ENCODE measurements at regions not wholly inside any gene's neighbourhood (a gene's known extent, or its start where the extent isn't known, plus 50 kb on each side); places are given as distances from the start of the nearest gene placed in this dataset.
"Not testable (repeated sequence)": the region's sequence is repeated elsewhere in the genome, so short reads cannot be mapped to it uniquely, and the experiment has no call there.

DNA sequence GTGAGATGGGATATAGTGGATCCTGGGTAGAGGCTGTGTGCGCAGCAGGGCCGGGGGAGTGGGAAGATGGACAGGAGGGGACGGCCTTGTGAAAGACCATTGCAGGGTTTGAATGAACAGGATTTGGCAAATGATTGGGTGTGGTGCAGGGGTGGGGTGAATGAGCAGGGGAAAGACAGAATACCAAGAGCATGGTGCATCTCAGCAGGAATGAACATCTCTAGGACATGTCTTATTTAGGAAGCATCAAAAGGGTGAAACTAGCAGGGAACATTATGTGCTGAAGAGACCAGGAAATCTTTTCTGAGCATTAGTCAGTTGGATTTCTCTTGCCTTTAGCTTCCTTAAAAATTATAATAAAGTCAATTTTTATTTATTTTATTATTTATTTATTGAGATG lies 60.6 kb upstream of the SLC2A1 start:
- ChIA-PET POLR2A (ENCODE audit: low non-redundant PET) (no interaction called here), CTCF (no interaction called here)
- intact Hi-C loops (cut with micrococcal nuclease; ENCODE audit: unreplicated experiment): no loop called here
- Histone ChIP-seq H3K4me1 (ENCODE audit: insufficient read depth, low read length, poor library complexity, severe bottlenecking) (no peaks in the 10 kb centered on the region), H3K27ac (ENCODE audit: low read depth, low read length, poor library complexity, severe bottlenecking) (no peak overlapping the region), H3K27me3 (replicated peaks; ENCODE audit: insufficient read depth, low read depth, low read length, poor library complexity) (no peaks in the 10 kb centered on the region), H3K9me3 (ENCODE audit: low read depth, low read length, poor library complexity, severe bottlenecking) (no peaks in the 10 kb centered on the region), H3K4me3 (ENCODE audit: low read depth, low read length, poor library complexity, severe bottlenecking) (no peak overlapping the region), H3K36me3 (ENCODE audit: insufficient read depth, low read length, poor library complexity, severe bottlenecking) (no peaks in the 10 kb centered on the region)
- no TSS peak for BruUV-seq (replicated peaks)
- no peak for DNase-seq (ENCODE audit: low spot score)
- no peak for TF ChIP-seq EZH2 (IDR thresholded peaks at IDR 0.05; ENCODE audit: borderline replicate concordance, low read depth, low read length, poor library complexity, severe bottlenecking)
- TF ChIP-seq, protein P1, sequence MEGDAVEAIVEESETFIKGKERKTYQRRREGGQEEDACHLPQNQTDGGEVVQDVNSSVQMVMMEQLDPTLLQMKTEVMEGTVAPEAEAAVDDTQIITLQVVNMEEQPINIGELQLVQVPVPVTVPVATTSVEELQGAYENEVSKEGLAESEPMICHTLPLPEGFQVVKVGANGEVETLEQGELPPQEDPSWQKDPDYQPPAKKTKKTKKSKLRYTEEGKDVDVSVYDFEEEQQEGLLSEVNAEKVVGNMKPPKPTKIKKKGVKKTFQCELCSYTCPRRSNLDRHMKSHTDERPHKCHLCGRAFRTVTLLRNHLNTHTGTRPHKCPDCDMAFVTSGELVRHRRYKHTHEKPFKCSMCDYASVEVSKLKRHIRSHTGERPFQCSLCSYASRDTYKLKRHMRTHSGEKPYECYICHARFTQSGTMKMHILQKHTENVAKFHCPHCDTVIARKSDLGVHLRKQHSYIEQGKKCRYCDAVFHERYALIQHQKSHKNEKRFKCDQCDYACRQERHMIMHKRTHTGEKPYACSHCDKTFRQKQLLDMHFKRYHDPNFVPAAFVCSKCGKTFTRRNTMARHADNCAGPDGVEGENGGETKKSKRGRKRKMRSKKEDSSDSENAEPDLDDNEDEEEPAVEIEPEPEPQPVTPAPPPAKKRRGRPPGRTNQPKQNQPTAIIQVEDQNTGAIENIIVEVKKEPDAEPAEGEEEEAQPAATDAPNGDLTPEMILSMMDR (conservative IDR thresholded peaks at IDR 0.05; ENCODE audit: low read depth, low read length): no peak

DNA sequence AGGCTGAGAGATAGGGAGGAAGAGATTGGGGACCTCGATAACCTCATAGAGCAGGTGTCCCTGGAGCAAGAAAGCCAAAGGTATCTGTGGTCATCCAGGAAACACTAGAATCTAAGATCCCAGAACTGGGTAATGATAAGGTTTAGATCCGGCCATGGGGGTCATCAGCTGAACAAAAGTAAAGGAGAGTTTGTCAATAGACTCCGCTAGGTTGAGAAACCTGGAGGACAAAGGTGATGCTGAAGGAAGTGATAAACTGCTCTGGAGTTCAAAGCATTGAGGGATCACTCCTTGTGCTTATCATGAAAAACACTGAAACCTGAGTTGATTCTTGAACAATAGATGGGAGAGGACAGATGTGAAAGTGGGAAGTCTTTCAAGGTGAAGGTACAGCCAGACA lies 59.5 kb upstream of the SLC2A1 start:
- no peaks in the 10 kb centered on the region for H3K4me1 ChIP-seq (ENCODE audit: insufficient read depth, low read length, poor library complexity, severe bottlenecking)
- no peaks in the 10 kb centered on the region for H3K27me3 ChIP-seq (replicated peaks; ENCODE audit: insufficient read depth, low read depth, low read length, poor library complexity)
- H3K27ac ChIP-seq (ENCODE audit: low read depth, low read length, poor library complexity, severe bottlenecking): no peak overlapping the region
- BruUV-seq (replicated peaks): no TSS peak
- H3K9me3 ChIP-seq (ENCODE audit: low read depth, low read length, poor library complexity, severe bottlenecking): no peaks in the 10 kb centered on the region
- H3K36me3 ChIP-seq (ENCODE audit: insufficient read depth, low read length, poor library complexity, severe bottlenecking): no peaks in the 10 kb centered on the region
- no peak for DNase-seq (ENCODE audit: low spot score)
- TF ChIP-seq EZH2 (IDR thresholded peaks at IDR 0.05; ENCODE audit: borderline replicate concordance, low read depth, low read length, poor library complexity, severe bottlenecking): no peak
- TF ChIP-seq, protein P1 (conservative IDR thresholded peaks at IDR 0.05; ENCODE audit: low read depth, low read length): no peak
- CTCF ChIA-PET: no interaction called here
- intact Hi-C loops (cut with micrococcal nuclease; ENCODE audit: unreplicated experiment): no loop called here
- POLR2A ChIA-PET (ENCODE audit: low non-redundant PET): no interaction called here
- H3K4me3 ChIP-seq (ENCODE audit: low read depth, low read length, poor library complexity, severe bottlenecking): no peak overlapping the region

DNA sequence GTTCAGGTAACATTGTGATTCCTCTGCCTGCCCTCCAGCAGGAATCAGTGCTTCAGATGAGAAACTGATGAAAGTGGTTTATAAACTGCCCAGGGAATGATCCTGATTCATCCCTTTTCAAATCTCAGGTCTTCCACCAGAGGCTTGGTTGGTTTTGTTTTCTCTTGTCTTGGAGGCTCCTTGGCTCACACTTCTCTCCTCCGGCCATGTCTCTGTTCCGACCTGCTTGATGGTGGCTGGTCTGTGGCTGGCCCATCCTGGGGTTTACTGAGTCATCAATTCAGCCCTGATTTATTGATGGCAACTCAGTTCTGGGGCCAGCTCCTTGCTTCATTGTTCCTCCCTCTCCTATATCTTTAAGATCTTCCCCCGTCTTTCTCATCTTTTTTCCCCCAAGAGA lies 56.6 kb upstream of the SLC2A1 start:
- ChIA-PET CTCF (no interaction called here), POLR2A (ENCODE audit: low non-redundant PET) (no interaction called here)

DNA sequence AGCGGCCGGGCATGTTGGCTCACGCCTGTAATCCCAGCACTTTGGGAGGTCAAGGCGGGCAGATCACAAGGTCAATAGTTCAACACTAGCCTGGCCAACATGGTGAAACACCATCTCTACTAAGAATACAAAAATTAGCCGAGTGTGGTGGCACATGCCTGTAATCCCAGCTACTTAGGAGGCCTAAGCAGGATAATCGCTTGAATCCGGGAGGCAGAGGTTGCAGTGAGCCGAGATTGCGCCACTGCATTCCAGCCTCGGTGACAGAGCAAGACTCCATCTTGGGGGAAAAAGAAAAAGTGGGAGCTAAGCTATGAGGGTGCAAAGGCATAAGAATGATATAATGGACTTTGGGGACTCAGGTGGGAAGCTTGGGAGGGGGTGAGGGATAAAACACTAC lies 55.9 kb upstream of the SLC2A1 start:
- POLR2A ChIA-PET (ENCODE audit: low non-redundant PET); intact Hi-C loops (cut with micrococcal nuclease; ENCODE audit: unreplicated experiment); H3K4me3 ChIP-seq (ENCODE audit: low read depth, low read length, poor library complexity, severe bottlenecking); H3K9me3 ChIP-seq (ENCODE audit: low read depth, low read length, poor library complexity, severe bottlenecking); CTCF ChIA-PET; H3K27me3 ChIP-seq (replicated peaks; ENCODE audit: insufficient read depth, low read depth, low read length, poor library complexity); DNase-seq (ENCODE audit: low spot score); H3K36me3 ChIP-seq (ENCODE audit: insufficient read depth, low read length, poor library complexity, severe bottlenecking); H3K4me1 ChIP-seq (ENCODE audit: insufficient read depth, low read length, poor library complexity, severe bottlenecking); BruUV-seq (replicated peaks); H3K27ac ChIP-seq (ENCODE audit: low read depth, low read length, poor library complexity, severe bottlenecking): not testable (repeated sequence)

More for the DNA sequence above, 56.6 kb upstream of the SLC2A1 start:
- Histone ChIP-seq H3K9me3 (ENCODE audit: low read depth, low read length, poor library complexity, severe bottlenecking) (no peaks in the 10 kb centered on the region), H3K4me3 (ENCODE audit: low read depth, low read length, poor library complexity, severe bottlenecking) (no peak overlapping the region), H3K4me1 (ENCODE audit: insufficient read depth, low read length, poor library complexity, severe bottlenecking) (no peaks in the 10 kb centered on the region), H3K27me3 (replicated peaks; ENCODE audit: insufficient read depth, low read depth, low read length, poor library complexity) (no peaks in the 10 kb centered on the region), H3K27ac (ENCODE audit: low read depth, low read length, poor library complexity, severe bottlenecking) (no peak overlapping the region), H3K36me3 (ENCODE audit: insufficient read depth, low read length, poor library complexity, severe bottlenecking) (no peaks in the 10 kb centered on the region)
- intact Hi-C loops (cut with micrococcal nuclease; ENCODE audit: unreplicated experiment): no loop called here
- DNase-seq (ENCODE audit: low spot score): no peak
- BruUV-seq (replicated peaks): no TSS peak
- TF ChIP-seq, protein P1 (conservative IDR thresholded peaks at IDR 0.05; ENCODE audit: low read depth, low read length): no peak
- TF ChIP-seq EZH2 (IDR thresholded peaks at IDR 0.05; ENCODE audit: borderline replicate concordance, low read depth, low read length, poor library complexity, severe bottlenecking): no peak
